ENCODE measurements at regions not wholly inside any gene's neighbourhood (a gene's known extent, or its start where the extent isn't known, plus 50 kb on each side); places are given as distances from the start of the nearest gene placed in this dataset.

DNA sequence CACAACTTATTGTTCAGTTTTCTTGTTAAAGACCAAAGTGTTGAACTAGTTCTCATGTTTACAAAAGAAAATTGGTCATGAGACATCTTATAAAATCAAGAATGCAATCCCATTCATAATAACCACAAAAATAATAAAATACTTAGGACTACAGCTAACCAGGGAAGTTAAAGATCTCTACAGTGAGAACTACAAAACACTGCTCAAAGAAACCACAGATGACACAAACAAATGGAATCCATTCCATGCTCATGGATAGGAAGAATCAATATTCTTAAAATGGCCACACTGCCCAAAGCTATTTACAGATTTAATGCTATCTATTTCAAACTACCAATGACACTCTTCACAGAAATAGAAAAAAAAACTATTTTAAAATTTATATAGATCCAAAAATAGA lies 1354.8 kb upstream of the CDH2 start:
- H3K9me3 ChIP-seq (ENCODE audit: control insufficient read depth in 2 of 2, low read length in 2 of 2): no peaks in the 10 kb centered on the region
- H3K4me3 ChIP-seq (ENCODE audit: low read length in 2 of 2): no peak overlapping the region
- H3K9ac ChIP-seq (ENCODE audit: low read depth in 1 of 2, low read length in 2 of 2): no peak overlapping the region
- H3K27me3 ChIP-seq (ENCODE audit: control insufficient read depth in 2 of 2, insufficient read depth in 2 of 2, low read length in 2 of 2): no peaks in the 10 kb centered on the region
- H3K27ac ChIP-seq (ENCODE audit: low read depth in 2 of 2, low read length in 2 of 2): no peak overlapping the region
- H3K4me1 ChIP-seq (ENCODE audit: control insufficient read depth in 2 of 2, insufficient read depth in 2 of 2, low read length in 2 of 2): no peaks in the 10 kb centered on the region
- no peaks in the 10 kb centered on the region for H3K36me3 ChIP-seq (ENCODE audit: control insufficient read depth in 2 of 2, insufficient read depth in 2 of 2, low read length in 2 of 2)

DNA sequence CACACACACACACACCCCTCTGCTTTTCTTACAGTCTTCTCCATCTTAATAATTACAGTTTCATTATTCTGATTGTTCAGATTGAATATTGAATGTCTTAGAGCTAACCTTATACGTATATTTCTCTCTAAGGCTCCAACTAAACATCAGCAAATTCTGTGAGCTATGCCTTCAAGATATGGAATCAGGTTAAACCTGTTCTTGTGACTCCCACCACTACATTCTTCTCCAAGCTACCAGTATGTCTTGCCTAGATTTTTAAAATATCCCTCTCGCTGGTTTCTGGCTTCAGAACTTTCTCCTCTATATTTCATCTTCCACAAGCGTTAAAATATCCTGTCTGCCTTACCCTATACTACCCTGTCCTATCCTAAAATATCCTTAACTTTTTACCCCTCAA lies 1346.4 kb upstream of the CDH2 start:
- no peak overlapping the region for H3K9ac ChIP-seq (ENCODE audit: low read depth in 1 of 2, low read length in 2 of 2)
- H3K4me3 ChIP-seq (ENCODE audit: low read length in 2 of 2): no peak overlapping the region
- H3K4me1 ChIP-seq (ENCODE audit: control insufficient read depth in 2 of 2, insufficient read depth in 2 of 2, low read length in 2 of 2): no peaks in the 10 kb centered on the region
- H3K27me3 ChIP-seq (ENCODE audit: control insufficient read depth in 2 of 2, insufficient read depth in 2 of 2, low read length in 2 of 2): no peaks in the 10 kb centered on the region
- H3K36me3 ChIP-seq (ENCODE audit: control insufficient read depth in 2 of 2, insufficient read depth in 2 of 2, low read length in 2 of 2): no peaks in the 10 kb centered on the region
- no peak overlapping the region for H3K27ac ChIP-seq (ENCODE audit: low read depth in 2 of 2, low read length in 2 of 2)
- H3K9me3 ChIP-seq (ENCODE audit: control insufficient read depth in 2 of 2, low read length in 2 of 2): no peaks in the 10 kb centered on the region

DNA sequence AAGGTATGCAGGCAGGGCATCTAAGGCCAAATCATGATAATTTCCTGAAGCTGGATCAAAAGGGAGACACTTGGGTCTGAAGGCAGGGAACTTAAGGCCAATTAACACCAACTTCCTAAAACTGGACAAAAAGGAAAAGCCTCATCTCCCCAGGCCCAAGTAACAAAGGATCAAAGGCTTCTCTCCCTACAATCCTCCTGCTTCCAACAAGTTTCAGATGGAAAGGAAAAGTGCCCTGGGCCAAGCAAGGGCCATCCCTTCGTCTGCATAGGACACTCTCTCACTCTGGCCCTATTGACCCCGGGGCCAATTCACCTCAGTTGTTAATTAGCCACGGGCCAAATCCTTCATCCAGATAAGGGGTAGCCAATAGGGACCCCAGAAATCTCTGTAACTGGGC lies 1335.8 kb upstream of the CDH2 start:
- Histone ChIP-seq H3K27me3 (ENCODE audit: control insufficient read depth in 2 of 2, insufficient read depth in 2 of 2, low read length in 2 of 2) (no peaks in the 10 kb centered on the region), H3K9ac (ENCODE audit: low read depth in 1 of 2, low read length in 2 of 2) (no peak overlapping the region), H3K4me1 (ENCODE audit: control insufficient read depth in 2 of 2, insufficient read depth in 2 of 2, low read length in 2 of 2) (no peaks in the 10 kb centered on the region), H3K36me3 (ENCODE audit: control insufficient read depth in 2 of 2, insufficient read depth in 2 of 2, low read length in 2 of 2) (no peaks in the 10 kb centered on the region), H3K27ac (ENCODE audit: low read depth in 2 of 2, low read length in 2 of 2) (no peak overlapping the region), H3K4me3 (ENCODE audit: low read length in 2 of 2) (no peak overlapping the region), H3K9me3 (ENCODE audit: control insufficient read depth in 2 of 2, low read length in 2 of 2) (no peaks in the 10 kb centered on the region)

DNA sequence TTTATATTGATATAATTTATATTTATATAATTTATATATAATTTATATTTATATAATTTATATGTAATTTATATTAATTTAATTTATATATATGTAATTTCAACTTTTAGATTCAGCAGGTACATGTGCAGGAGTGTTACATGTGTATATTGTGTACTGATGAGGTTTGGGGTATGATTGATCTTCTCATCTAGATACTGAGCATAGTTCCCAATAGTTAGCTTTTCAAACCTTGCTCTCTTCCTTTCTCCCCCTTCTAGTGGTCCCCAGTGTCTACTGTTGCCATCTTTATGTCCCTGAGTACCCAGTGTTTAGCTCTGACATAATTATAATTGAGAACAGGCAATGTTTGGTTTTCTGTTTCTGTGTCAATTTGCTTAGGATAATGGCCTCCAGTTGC lies 1335.3 kb upstream of the CDH2 start:
- H3K9ac ChIP-seq (ENCODE audit: low read depth in 1 of 2, low read length in 2 of 2): no peak overlapping the region
- no peaks in the 10 kb centered on the region for H3K4me1 ChIP-seq (ENCODE audit: control insufficient read depth in 2 of 2, insufficient read depth in 2 of 2, low read length in 2 of 2)
- no peaks in the 10 kb centered on the region for H3K9me3 ChIP-seq (ENCODE audit: control insufficient read depth in 2 of 2, low read length in 2 of 2)
- no peaks in the 10 kb centered on the region for H3K27me3 ChIP-seq (ENCODE audit: control insufficient read depth in 2 of 2, insufficient read depth in 2 of 2, low read length in 2 of 2)
- no peak overlapping the region for H3K27ac ChIP-seq (ENCODE audit: low read depth in 2 of 2, low read length in 2 of 2)
- no peak overlapping the region for H3K4me3 ChIP-seq (ENCODE audit: low read length in 2 of 2)
- no peaks in the 10 kb centered on the region for H3K36me3 ChIP-seq (ENCODE audit: control insufficient read depth in 2 of 2, insufficient read depth in 2 of 2, low read length in 2 of 2)

DNA sequence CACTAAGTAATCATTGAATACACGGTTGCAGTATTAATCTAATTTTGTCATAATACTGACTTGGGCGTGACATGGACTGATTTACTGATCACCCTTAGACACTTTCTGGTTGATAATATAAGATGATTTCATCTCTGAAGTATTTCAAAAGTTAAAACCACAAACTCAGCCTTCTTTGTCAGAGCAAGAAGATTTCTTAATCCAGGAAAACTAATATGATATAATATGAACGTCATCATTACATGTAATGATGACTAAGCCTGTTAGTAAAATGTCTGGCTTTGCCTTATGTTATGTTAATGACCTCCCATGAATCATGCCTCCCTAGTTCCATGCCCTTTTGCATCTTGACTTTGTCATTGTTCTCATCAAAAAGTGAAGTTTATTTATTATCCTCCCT lies 1325.0 kb upstream of the CDH2 start:
- no peaks in the 10 kb centered on the region for H3K9me3 ChIP-seq (ENCODE audit: control insufficient read depth in 2 of 2, low read length in 2 of 2)
- no peak overlapping the region for H3K4me3 ChIP-seq (ENCODE audit: low read length in 2 of 2)
- H3K36me3 ChIP-seq (ENCODE audit: control insufficient read depth in 2 of 2, insufficient read depth in 2 of 2, low read length in 2 of 2): no peaks in the 10 kb centered on the region
- H3K27ac ChIP-seq (ENCODE audit: low read depth in 2 of 2, low read length in 2 of 2): no peak overlapping the region
- H3K27me3 ChIP-seq (ENCODE audit: control insufficient read depth in 2 of 2, insufficient read depth in 2 of 2, low read length in 2 of 2): no peaks in the 10 kb centered on the region
- H3K4me1 ChIP-seq (ENCODE audit: control insufficient read depth in 2 of 2, insufficient read depth in 2 of 2, low read length in 2 of 2): no peaks in the 10 kb centered on the region
- no peak overlapping the region for H3K9ac ChIP-seq (ENCODE audit: low read depth in 1 of 2, low read length in 2 of 2)

DNA sequence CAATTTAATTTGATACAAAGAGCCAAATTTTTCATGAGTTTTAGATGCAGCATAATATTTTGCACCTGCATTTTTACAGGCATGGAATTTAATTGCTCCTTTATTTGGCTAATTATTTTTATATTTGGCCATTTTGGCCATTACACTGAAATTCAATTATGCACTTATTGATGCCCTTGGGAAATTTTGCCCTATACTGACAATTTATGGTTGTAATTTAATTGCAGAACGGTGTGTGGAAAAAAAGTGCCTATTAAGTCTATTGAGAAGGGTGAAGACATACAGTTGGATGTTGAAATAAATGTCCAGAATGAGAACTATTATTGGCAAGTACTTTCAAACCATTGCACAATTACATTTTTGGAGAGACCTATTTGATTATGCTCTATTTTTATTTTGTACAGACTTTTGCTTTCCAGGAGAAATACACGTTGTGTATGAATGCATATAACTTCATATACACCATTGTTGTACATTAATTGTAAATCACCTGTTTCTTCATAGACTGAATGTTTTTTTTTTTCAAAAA lies 1319.3 kb upstream of the CDH2 start:
- Histone ChIP-seq H3K27ac (ENCODE audit: low read depth in 2 of 2, low read length in 2 of 2) (no peak overlapping the region), H3K9me3 (ENCODE audit: control insufficient read depth in 2 of 2, low read length in 2 of 2) (peaks cover 0 to 2% of the 10 kb centered on the region in 2 donors), H3K36me3 (ENCODE audit: control insufficient read depth in 2 of 2, insufficient read depth in 2 of 2, low read length in 2 of 2) (no peaks in the 10 kb centered on the region), H3K27me3 (ENCODE audit: control insufficient read depth in 2 of 2, insufficient read depth in 2 of 2, low read length in 2 of 2) (no peaks in the 10 kb centered on the region), H3K9ac (ENCODE audit: low read depth in 1 of 2, low read length in 2 of 2) (no peak overlapping the region), H3K4me3 (ENCODE audit: low read length in 2 of 2) (no peak overlapping the region), H3K4me1 (ENCODE audit: control insufficient read depth in 2 of 2, insufficient read depth in 2 of 2, low read length in 2 of 2) (no peaks in the 10 kb centered on the region)

DNA sequence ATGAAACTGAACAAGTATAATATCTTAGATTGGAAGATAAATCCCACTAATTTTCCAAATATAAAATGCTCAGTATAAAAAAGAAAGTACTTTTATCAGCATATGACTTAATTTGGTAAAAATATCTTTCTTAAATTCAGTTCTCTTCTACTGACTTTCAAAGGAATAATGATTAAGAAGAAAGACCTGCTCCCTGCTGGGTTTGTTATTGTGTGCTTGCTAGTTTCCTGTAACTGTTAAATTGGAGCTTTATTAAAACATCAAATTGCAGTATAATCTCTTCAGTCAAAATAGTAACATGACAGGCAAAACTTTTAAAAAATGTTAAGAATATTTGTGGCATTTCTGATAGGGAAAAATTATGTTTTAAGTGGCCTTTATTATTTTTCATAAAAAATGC lies 1317.4 kb upstream of the CDH2 start:
- H3K27me3 ChIP-seq (ENCODE audit: control insufficient read depth in 2 of 2, insufficient read depth in 2 of 2, low read length in 2 of 2): no peaks in the 10 kb centered on the region

DNA sequence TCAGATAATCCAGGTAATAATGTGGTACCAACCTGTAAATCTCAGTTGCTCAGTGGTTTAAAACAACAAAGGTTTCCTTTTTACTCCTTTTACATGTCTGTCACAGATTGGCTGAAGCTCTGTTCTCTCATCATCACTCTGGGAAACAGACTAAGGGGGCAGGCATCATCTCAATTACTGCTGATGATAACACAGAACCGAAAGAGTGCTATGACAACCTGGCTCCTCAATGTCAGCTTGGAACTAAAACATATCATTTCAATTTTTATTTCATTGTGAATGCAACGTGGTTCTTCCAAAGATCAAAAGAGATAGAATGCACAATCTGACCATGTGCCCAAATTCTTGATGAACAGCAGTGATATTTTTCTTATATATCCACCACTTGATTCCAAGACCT lies 1315.0 kb upstream of the CDH2 start:
- H3K27me3 ChIP-seq (ENCODE audit: control insufficient read depth in 2 of 2, insufficient read depth in 2 of 2, low read length in 2 of 2): no peaks in the 10 kb centered on the region
- H3K4me1 ChIP-seq (ENCODE audit: control insufficient read depth in 2 of 2, insufficient read depth in 2 of 2, low read length in 2 of 2): no peaks in the 10 kb centered on the region
- no peak overlapping the region for H3K27ac ChIP-seq (ENCODE audit: low read depth in 2 of 2, low read length in 2 of 2)
- no peak overlapping the region for H3K4me3 ChIP-seq (ENCODE audit: low read length in 2 of 2)
- H3K9ac ChIP-seq (ENCODE audit: low read depth in 1 of 2, low read length in 2 of 2): no peak overlapping the region
- peaks cover 0 to 2% of the 10 kb centered on the region in 2 donors for H3K9me3 ChIP-seq (ENCODE audit: control insufficient read depth in 2 of 2, low read length in 2 of 2)
- H3K36me3 ChIP-seq (ENCODE audit: control insufficient read depth in 2 of 2, insufficient read depth in 2 of 2, low read length in 2 of 2): no peaks in the 10 kb centered on the region

More for the DNA sequence above, 1317.4 kb upstream of the CDH2 start:
- Histone ChIP-seq H3K4me1 (ENCODE audit: control insufficient read depth in 2 of 2, insufficient read depth in 2 of 2, low read length in 2 of 2) (no peaks in the 10 kb centered on the region), H3K27ac (ENCODE audit: low read depth in 2 of 2, low read length in 2 of 2) (no peak overlapping the region), H3K4me3 (ENCODE audit: low read length in 2 of 2) (no peak overlapping the region), H3K9me3 (ENCODE audit: control insufficient read depth in 2 of 2, low read length in 2 of 2) (peaks cover 0 to 2% of the 10 kb centered on the region in 2 donors), H3K9ac (ENCODE audit: low read depth in 1 of 2, low read length in 2 of 2) (no peak overlapping the region), H3K36me3 (ENCODE audit: control insufficient read depth in 2 of 2, insufficient read depth in 2 of 2, low read length in 2 of 2) (no peaks in the 10 kb centered on the region)

DNA sequence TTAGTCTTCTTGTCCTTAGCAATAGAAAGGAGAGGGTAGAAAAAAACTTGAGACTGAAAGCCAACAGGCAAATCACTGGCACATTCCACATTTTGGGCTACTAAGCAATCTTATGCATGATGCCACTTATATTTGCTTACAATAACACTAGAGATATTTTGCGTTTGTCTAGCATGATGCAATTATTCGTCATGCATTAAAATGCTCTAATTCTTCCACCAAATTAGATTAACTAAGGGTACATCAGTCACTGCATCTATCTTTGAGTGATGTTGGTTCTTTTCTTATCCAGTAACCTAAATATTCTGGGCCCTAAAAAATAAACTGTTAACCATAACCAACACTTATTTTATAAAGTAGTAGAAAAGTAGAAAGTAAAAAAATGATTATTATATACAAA lies 1311.7 kb upstream of the CDH2 start:
- Histone ChIP-seq H3K9me3 (ENCODE audit: control insufficient read depth in 2 of 2, low read length in 2 of 2) (peaks cover 0 to 2% of the 10 kb centered on the region in 2 donors), H3K36me3 (ENCODE audit: control insufficient read depth in 2 of 2, insufficient read depth in 2 of 2, low read length in 2 of 2) (no peaks in the 10 kb centered on the region), H3K27ac (ENCODE audit: low read depth in 2 of 2, low read length in 2 of 2) (no peak overlapping the region), H3K9ac (ENCODE audit: low read depth in 1 of 2, low read length in 2 of 2) (no peak overlapping the region), H3K4me1 (ENCODE audit: control insufficient read depth in 2 of 2, insufficient read depth in 2 of 2, low read length in 2 of 2) (no peaks in the 10 kb centered on the region), H3K27me3 (ENCODE audit: control insufficient read depth in 2 of 2, insufficient read depth in 2 of 2, low read length in 2 of 2) (no peaks in the 10 kb centered on the region), H3K4me3 (ENCODE audit: low read length in 2 of 2) (no peak overlapping the region)

DNA sequence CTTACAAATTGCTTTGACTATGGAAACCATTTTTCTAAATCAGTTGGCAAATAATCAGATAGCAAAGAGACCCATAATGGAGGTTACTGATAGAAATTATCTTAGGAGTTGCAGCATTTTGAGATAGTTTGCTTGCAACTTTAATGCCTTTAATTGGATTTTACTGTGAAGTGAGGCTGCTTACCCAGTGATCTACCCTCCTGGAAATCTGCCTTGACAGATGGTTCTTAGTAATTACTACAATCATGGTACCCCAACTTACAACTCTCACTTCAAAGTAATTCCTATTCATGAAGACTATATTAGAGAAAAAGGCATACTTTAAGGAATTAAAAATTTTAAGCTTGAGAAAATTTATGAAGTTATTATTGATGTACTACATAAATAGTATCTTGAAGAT lies 1288.6 kb upstream of the CDH2 start:
- no peak overlapping the region for H3K9ac ChIP-seq (ENCODE audit: low read depth in 1 of 2, low read length in 2 of 2)
- no peaks in the 10 kb centered on the region for H3K27me3 ChIP-seq (ENCODE audit: control insufficient read depth in 2 of 2, insufficient read depth in 2 of 2, low read length in 2 of 2)
- H3K4me1 ChIP-seq (ENCODE audit: control insufficient read depth in 2 of 2, insufficient read depth in 2 of 2, low read length in 2 of 2): no peaks in the 10 kb centered on the region
- no peak overlapping the region for H3K27ac ChIP-seq (ENCODE audit: low read depth in 2 of 2, low read length in 2 of 2)
- H3K9me3 ChIP-seq (ENCODE audit: control insufficient read depth in 2 of 2, low read length in 2 of 2): no peaks in the 10 kb centered on the region
- no peaks in the 10 kb centered on the region for H3K36me3 ChIP-seq (ENCODE audit: control insufficient read depth in 2 of 2, insufficient read depth in 2 of 2, low read length in 2 of 2)
- H3K4me3 ChIP-seq (ENCODE audit: low read length in 2 of 2): no peak overlapping the region

DNA sequence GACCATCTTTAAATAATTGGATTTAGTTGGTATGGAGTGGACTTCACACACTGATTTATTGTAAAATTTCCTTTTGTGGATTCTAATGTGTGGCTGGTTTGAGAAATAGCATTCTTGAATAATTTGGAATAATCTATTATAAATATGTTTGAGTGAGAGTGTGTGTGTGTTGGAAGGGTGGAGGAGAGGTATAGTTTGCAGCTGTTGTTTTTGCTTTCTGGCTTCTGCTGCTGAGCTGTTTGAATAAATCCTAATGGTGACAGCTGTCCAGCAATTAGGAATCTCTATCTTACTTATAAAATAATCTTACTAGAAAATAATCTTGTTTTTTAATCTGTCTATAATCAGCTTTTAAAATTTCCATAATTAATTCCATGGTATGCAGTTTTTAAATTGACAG lies 1283.0 kb upstream of the CDH2 start:
- Histone ChIP-seq H3K4me3 (ENCODE audit: low read length in 2 of 2) (no peak overlapping the region), H3K9ac (ENCODE audit: low read depth in 1 of 2, low read length in 2 of 2) (no peak overlapping the region), H3K36me3 (ENCODE audit: control insufficient read depth in 2 of 2, insufficient read depth in 2 of 2, low read length in 2 of 2) (no peaks in the 10 kb centered on the region), H3K9me3 (ENCODE audit: control insufficient read depth in 2 of 2, low read length in 2 of 2) (peaks cover 0 to 1% of the 10 kb centered on the region in 2 donors), H3K27ac (ENCODE audit: low read depth in 2 of 2, low read length in 2 of 2) (no peak overlapping the region), H3K27me3 (ENCODE audit: control insufficient read depth in 2 of 2, insufficient read depth in 2 of 2, low read length in 2 of 2) (no peaks in the 10 kb centered on the region), H3K4me1 (ENCODE audit: control insufficient read depth in 2 of 2, insufficient read depth in 2 of 2, low read length in 2 of 2) (no peaks in the 10 kb centered on the region)

Measured in mucosa of rectum (tissue), 2 donors.